Umbilical cord (tissue), 1 donor: ENCODE measurements at regions not wholly inside any gene's neighbourhood (a gene's known extent, or its start where the extent isn't known, plus 50 kb on each side); places are given as distances from the start of the nearest gene placed in this dataset.

Experiments
- DNase-seq: peaks from one replicate; pipeline ENCODE4 v3.0.0-alpha.2; 2015; ENCODE audit warnings: low spot score

GRCh38 chr22:44615146-44615545, 86.9 kb upstream of the PRR5 start:
- DNase-seq, result no peak

DNA sequence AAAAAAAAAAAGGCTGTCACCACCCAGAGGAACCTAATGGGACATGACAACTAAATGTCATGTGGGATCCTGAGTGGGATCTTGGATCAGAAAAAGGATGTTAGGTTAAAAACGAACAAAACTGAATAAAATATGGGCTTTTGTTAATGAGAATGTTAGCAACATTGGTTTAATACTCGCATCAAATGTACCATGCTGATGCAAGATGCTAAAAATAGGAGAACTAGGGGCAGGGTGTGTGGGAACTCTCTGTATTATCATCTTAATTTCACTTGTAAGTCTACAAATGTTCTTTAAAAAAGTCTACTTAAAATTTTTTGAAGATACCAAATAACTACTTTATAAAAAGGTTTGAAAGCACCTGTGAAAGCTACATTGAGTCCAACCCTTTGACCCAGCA, 88.8 kb upstream of the PRR5 start:
- DNase-seq, result no peak

DNA sequence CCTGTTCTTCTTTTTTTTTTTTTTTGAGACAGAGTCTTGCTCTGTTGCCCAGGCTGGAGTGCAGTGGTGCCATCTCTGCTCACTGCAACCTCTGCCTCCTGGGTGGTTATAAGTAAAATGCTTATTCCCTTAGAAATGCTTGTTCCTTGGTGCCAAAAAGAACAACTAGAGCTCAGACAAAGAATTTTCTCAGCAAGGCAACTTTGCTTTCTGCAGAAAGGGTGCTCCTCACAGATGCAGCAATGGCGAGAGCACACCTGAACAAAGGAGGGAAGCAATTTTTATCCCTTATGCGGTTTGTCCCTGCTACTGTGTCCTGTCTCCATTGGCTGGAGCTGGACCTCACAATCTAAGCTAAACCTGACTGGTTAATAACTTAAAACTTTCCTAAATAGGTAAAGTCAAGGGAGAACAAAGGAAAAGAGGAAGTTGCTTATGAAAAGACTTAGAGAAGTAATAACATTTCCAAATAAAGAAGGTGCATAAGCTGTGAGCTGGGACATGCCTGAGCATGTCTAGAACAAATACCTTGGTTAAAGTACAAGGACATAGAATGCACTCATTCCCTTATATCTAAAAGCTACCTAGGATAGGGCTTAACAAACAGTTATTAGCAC, 90.0 kb upstream of the PRR5 start:
- no peak for DNase-seq

DNA sequence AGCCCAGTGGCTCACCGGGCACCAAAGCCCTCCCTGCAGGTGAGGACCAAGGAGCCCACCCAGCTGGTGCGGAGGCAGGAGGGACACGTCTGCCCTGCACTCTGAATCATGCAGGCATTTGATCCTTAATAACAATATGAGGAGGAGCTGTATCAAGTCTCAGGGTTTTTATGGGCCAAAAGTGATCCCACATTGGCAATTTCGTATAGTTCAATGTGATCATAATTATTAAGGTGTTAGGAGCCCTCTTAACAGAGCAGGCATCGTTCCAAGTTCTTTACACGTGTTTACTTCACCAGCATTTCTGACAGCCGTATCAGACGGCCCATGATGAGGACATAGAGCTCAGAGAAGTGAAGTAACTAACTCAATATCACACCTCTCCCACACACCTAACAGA, 91.9 kb upstream of the PRR5 start:
- DNase-seq, result no peak

DNA sequence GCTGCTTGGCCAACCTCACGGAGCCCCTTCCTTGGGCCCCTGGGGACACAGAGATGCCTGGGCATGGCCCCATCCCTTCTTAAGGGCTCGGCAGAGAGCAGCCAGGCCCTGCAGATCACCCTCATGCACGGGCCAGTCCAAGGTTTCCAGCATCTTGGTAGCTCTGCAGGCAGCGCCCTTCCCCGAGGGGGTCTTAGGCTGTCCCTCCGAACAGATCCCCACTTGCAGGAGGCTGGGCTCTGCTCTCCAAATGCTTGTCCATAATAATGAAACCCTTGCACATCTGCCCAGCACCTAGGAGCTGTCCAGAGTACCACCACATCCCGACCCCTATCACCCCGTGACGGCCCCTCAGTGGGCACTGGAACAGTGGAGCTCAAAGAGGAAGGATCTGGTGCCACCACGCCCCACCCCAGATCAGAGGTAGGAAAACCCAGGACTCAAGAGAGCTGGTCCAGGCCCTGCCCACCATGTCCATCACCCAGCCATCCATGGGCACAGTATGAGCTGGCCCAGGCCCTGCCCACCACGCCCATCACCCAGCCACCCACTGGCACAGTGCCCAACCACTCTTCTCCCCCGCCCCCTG, 92.5 kb upstream of the PRR5 start:
- DNase-seq, result no peak

- DNase-seq, result peak; percentile 72
Measured at GRCh38 chr22:44608597-44609399, 93.2 kb upstream of the PRR5 start.

- DNase-seq, result no peak
Measured at GRCh38 chr22:44606126-44606525, 95.9 kb upstream of the PRR5 start.

GRCh38 chr22:44605486-44605885, 96.5 kb upstream of the PRR5 start:
- no peak for DNase-seq

- no peak for DNase-seq
Measured at GRCh38 chr22:44604991-44605390, 97.0 kb upstream of the PRR5 start.

DNA sequence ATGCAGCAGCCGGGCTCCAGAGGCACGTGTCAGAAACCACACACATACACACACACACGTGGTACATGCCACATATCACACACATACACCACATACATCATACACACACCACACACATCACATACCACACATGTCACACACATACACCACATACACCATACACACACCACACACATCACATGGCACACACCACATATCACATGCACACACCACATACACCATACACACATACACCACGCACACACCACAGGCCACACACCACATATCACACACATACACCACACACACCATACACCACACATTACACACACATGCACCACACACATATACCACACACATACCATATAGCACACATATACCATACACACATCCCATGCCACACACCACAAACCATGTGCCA, 97.5 kb upstream of the PRR5 start:
- DNase-seq, result no peak

DNA sequence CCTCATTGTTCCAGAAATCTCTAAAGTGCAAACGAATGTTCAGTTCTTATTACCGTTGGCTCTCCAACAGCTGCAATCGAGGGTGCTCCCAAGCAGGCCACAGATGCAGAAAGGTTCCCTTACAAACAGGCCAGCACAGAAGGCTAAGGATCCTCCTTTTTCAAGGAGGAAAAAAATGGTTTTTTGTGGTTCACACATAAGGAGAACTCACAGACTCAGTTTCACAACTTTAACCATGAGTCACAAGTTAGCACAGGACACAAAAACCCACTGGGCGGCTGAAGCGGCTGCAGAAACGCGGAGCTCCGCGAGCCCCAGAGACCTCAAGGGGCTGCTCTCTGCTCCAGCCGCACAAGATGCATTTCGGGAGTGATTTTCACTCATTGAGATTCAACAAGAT, 98.2 kb upstream of the PRR5 start:
- no peak for DNase-seq

GRCh38 chr22:44601725-44602124, 100.3 kb upstream of the PRR5 start:
- DNase-seq, result no peak

- no peak for DNase-seq
Measured at GRCh38 chr22:44601189-44601588, 100.8 kb upstream of the PRR5 start.

GRCh38 chr22:44600207-44600785, 101.7 kb upstream of the PRR5 start:
- no peak for DNase-seq

DNA sequence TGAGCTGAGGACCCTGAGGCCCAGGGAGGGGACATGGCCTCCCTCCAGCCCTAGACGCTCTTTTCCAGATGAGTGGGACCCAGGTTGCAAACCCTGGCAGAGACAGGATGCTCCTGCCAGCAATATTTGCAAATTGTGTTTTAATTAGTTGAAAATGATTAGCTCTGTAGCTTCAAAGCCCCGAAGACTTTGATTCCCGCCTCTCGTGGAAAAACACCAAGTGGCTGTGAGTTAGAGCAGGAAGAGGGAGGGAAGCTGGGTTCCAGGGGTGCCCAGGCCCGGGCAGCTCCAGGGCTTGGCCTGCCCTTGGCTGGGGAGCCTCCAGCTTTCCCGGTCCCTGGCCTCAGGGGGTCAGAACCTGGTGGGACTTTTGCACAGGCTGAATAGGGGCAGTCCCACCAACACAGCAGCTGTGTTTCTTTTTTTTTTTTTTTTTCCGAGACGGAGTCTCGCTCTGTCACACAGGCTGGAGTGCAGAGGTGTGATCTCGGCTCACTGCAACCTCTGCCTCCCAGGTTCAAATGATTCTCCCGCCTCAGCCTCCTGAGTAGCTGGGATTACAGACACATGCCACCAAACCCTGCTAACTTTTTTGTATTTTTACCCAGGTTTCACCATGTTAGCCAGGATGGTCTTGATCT, 101.6 kb upstream of the RTL6 start:
- no peak for DNase-seq

- no peak for DNase-seq
Measured at GRCh38 chr22:44599084-44599483, 101.1 kb upstream of the RTL6 start.

GRCh38 chr22:44597616-44598015, 99.6 kb upstream of the RTL6 start:
- DNase-seq, result no peak

DNA sequence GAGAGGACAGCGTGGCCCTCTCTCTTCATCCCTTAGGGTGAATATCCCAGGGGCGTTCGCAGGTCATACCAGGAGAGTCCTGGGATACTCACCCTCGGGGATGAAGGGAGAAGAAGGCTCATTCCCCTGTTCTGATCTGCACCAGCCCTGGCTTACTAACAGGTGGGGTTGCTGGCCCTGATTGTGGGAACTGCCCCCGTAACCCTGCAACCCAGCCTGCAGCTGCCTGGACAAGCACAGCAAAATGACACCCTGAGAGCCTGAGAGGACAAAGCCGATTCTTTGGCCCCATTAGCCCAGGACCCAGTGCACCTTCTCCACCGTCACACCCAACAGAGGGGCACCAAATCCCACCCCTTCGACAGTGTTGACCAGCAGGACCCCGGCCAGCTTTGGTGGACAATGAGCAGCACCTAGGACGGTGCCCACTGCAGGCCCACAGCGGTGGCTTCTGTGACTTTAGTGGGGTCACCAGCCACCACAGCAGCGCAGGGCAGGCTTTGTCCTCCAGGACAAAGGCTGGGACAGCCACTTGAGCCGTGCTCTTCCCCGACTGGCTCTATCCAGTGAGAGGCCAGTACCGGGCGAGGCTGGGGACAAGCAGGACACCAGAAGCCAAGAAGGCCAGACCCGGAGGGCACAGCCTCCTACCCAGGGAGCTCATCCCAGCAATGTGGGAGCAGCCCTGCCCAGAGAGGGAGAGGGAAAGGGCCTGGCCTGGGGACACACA, 98.5 kb upstream of the RTL6 start:
- no peak for DNase-seq

- no peak for DNase-seq
Measured at GRCh38 chr22:44595841-44596341, 97.9 kb upstream of the RTL6 start.

DNA sequence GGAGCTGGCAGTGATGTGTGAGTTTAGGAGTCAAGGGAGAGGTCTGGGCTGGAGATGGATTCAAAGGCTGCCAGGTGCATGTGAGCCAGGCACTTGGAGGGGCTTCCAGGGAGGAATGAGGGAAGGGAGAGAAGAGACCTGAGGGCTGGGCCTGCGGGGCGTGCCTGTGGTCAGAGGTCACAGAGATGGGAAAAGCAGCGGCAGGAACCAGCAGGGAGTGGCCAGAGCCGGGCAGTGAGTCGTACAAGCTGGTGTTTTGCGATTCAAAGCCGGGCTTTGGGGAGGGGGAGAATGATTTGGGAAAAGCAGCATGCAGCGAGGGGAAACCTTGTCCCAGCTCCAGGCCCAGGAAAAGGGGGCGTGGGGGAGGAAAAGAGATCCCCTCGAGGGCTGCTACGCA, 96.9 kb upstream of the RTL6 start:
- DNase-seq, result no peak

DNA sequence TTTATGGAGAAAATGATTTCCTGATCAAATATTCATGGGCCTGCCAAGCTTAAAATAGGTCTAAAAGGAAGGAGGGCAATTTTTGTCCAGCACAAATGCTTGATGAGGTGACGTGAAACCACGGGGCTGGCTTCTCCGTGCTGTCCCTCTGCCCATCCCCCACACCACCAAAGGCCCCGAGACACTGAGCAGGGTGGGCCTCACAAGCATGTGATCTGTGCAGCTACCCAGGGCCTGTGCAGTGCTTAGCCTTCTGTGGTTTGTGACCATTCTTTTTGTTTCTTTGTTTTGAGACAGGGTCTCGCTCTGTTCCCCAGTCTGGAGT, 94.8 kb upstream of the RTL6 start:
- DNase-seq, result no peak
